HCT116 (cell line): ENCODE measurements at regions not wholly inside any gene's neighbourhood (a gene's known extent, or its start where the extent isn't known, plus 50 kb on each side); places are given as distances from the start of the nearest gene placed in this dataset.

Source experiments
- ATAC-seq: fragments of 200-7000 bp; cut with Tn5 transposase; 2 replicates; pipeline ENCODE4 v1.9.1; 2020; ENCODE audit warnings: mild to moderate bottlenecking, moderate library complexity
- BruUV-seq: library from RNA; stranded (reverse); fragments of 400-500 nt; replicated peaks from 2 replicates; lab custom pipeline; 2021; lab: Mats Ljungman, UMichigan
- CTCF ChIA-PET: fragments of 300-600 bp; sonication (Branson Sonifier 250); formaldehyde crosslinking; loops from one replicate; lab custom pipeline; 2021; ENCODE audit warnings: antibody characterized with exemption; lab: Charles Lee
- POLR2A ChIA-PET: fragments of 300-600, 350-600 bp; sonication (Branson Sonifier 250); formaldehyde crosslinking; loops from one replicate; lab custom pipeline; 2021; ENCODE audit warnings: antibody characterized with exemption; lab: Charles Lee
- RAD21 ChIA-PET, 2 experiments: fragments of 300-600 bp; sonication (Branson Sonifier 250); formaldehyde crosslinking; loops; one replicate each; lab custom pipeline; 2023; ENCODE audit warnings: low total read pairs in 2 of 2; ENCODE audit not compliant: uncharacterized antibody in 2 of 2, unreplicated experiment in 2 of 2, low non-redundant PET in 1 of 2; lab: Charles Lee
- DNase-seq: peaks from one replicate; pipeline ENCODE4 v3.0.0-alpha.2; 2010; ENCODE audit warnings: low read depth, low spot score
- H2AFZ ChIP-seq: fragments of 200-600 bp; shearing (Covaris generic), sonication (generic); 2 replicates; pipeline ENCODE4 v1.6.1; 2017; ENCODE audit warnings: low read depth, mixed run types, mixed read lengths, antibody characterized with exemption, low read length; ENCODE audit not compliant: poor library complexity, severe bottlenecking
- H3K27ac ChIP-seq: 2 replicates; pipeline ENCODE4 v1.5.1; 2012; ENCODE audit warnings: low read depth, low read length
- H3K27me3 ChIP-seq: fragments of 200-600 bp; sonication (generic); 2 replicates; pipeline ENCODE4 v1.6.1; 2016; ENCODE audit warnings: mixed run types, low read length, mixed read lengths; ENCODE audit not compliant: insufficient read depth
- H3K36me3 ChIP-seq, 2 experiments: fragments of 200-500 bp in 1 of 2; fragments of 200-600 bp in 1 of 2; sonication (Bioruptor generic) in 1 of 2; sonication (generic) in 1 of 2; 2 replicates each; pipeline versions ENCODE4 v1.5.1 to v1.6.1; 2014 to 2016; ENCODE audit warnings: low read length in 2 of 2, inconsistent platforms in 1 of 2, mixed read lengths in 1 of 2, mixed run types in 1 of 2; ENCODE audit not compliant: insufficient read depth in 2 of 2, control insufficient read depth in 1 of 2
- H3K4me1 ChIP-seq, 2 experiments: fragments of 200-600 bp in 1 of 2; sonication (generic) in 1 of 2; 2 replicates each; pipeline versions ENCODE4 v1.5.1 to v1.6.1; 2012 to 2017; ENCODE audit warnings: low read length in 2 of 2, inconsistent platforms in 1 of 2, mild to moderate bottlenecking in 1 of 2, mixed read lengths in 1 of 2, mixed run types in 1 of 2, moderate library complexity in 1 of 2; ENCODE audit not compliant: insufficient read depth in 2 of 2, control insufficient read depth in 1 of 2
- H3K4me2 ChIP-seq: fragments of 200-600 bp; sonication (generic); 2 replicates; pipeline ENCODE4 v1.6.1; 2017; ENCODE audit warnings: mixed run types, low read length, mixed read lengths
- H3K4me3 ChIP-seq, 2 experiments: fragments of 200-600 bp in 1 of 2; sonication (generic) in 1 of 2; replicated peaks in 1 of 2; 2 replicates each; pipeline ENCODE4 v1.5.1; 2011 to 2016; ENCODE audit warnings: low read length in 2 of 2, control low read depth in 1 of 2, low read depth in 1 of 2, mild to moderate bottlenecking in 1 of 2, mixed read lengths in 1 of 2, mixed run types in 1 of 2
- H3K79me2 ChIP-seq: fragments of 200-600 bp; sonication (generic); 2 replicates; pipeline ENCODE4 v1.6.1; 2017; ENCODE audit warnings: mild to moderate bottlenecking, mixed run types, low read length, moderate library complexity, mixed read lengths; ENCODE audit not compliant: insufficient read depth
- H3K9ac ChIP-seq: fragments of 200-600 bp; sonication (generic); 2 replicates; pipeline ENCODE4 v1.6.1; 2016; ENCODE audit warnings: low read length, mixed read lengths
- H3K9me2 ChIP-seq: fragments of 200-600 bp; sonication (generic), shearing (Covaris generic); 2 replicates; pipeline ENCODE4 v1.6.1; 2017; ENCODE audit warnings: mixed run types, mild to moderate bottlenecking, moderate library complexity; ENCODE audit not compliant: insufficient read depth
- H3K9me3 ChIP-seq, 2 experiments: fragments of 200-500 bp in 1 of 2; fragments of 200-600 bp in 1 of 2; sonication (Bioruptor generic) in 1 of 2; sonication (generic) in 1 of 2; 2 replicates each; pipeline ENCODE4 v1.6.1; 2014 to 2017; ENCODE audit warnings: low read length in 2 of 2, mixed read lengths in 2 of 2, inconsistent platforms in 1 of 2, low read depth in 1 of 2, mild to moderate bottlenecking in 1 of 2, mixed run types in 1 of 2, moderate library complexity in 1 of 2; ENCODE audit not compliant: control insufficient read depth in 1 of 2, insufficient read depth in 1 of 2
- H4K20me1 ChIP-seq: fragments of 200-600 bp; sonication (generic), shearing (Covaris generic); 2 replicates; pipeline ENCODE4 v1.6.1; 2017; ENCODE audit warnings: mixed run types, mild to moderate bottlenecking, moderate library complexity; ENCODE audit not compliant: insufficient read depth
- ATF3 ChIP-seq: IDR thresholded peaks from 2 replicates; pipeline ENCODE4 v1.6.1; 2012
- CBX3 ChIP-seq: IDR thresholded peaks from 2 replicates; pipeline ENCODE4 v1.6.1; 2012; ENCODE audit warnings: low read depth
- CEBPB ChIP-seq: IDR thresholded peaks from 2 replicates; pipeline ENCODE4 v1.6.1; 2012; ENCODE audit warnings: low read depth
- CTCF ChIP-seq, 3 experiments: fragments of 200-600 bp in 1 of 3; sonication (generic) in 1 of 3; IDR thresholded peaks in 2 of 3; conservative IDR thresholded peaks in 1 of 3; 2 replicates each; pipeline ENCODE4 v1.5.1; 2012 to 2017; ENCODE audit warnings: low read depth in 2 of 3, low read length in 2 of 3, antibody characterized with exemption in 1 of 3, borderline replicate concordance in 1 of 3, control low read depth in 1 of 3, mild to moderate bottlenecking in 1 of 3, mixed read lengths in 1 of 3, mixed run types in 1 of 3, moderate library complexity in 1 of 3; ENCODE audit not compliant: insufficient read depth in 1 of 3
- EZH2 ChIP-seq: fragments of 200-600 bp; sonication (generic); IDR thresholded peaks from 2 replicates; pipeline ENCODE4 v1.6.1; 2017; ENCODE audit warnings: antibody characterized with exemption, mixed run types
- FOSL1 ChIP-seq: IDR thresholded peaks from 2 replicates; pipeline ENCODE4 v1.6.1; 2012; ENCODE audit warnings: low read depth
- MAX ChIP-seq: IDR thresholded peaks from 2 replicates; pipeline ENCODE4 v1.6.1; 2012
- POLR2A ChIP-seq: IDR thresholded peaks from 2 replicates; pipeline ENCODE4 v1.7.0; 2011; ENCODE audit warnings: borderline replicate concordance; ENCODE audit not compliant: insufficient read depth, insufficient read length; ENCODE audit errors: extremely low read depth
- POLR2AphosphoS5 ChIP-seq: IDR thresholded peaks from 2 replicates; pipeline ENCODE4 v1.6.1; 2011; ENCODE audit warnings: mild to moderate bottlenecking, low read depth, low read length, moderate library complexity
- SRF ChIP-seq: IDR thresholded peaks from 2 replicates; pipeline ENCODE4 v1.6.1; 2012; ENCODE audit warnings: low read depth
- ZBTB33 ChIP-seq: IDR thresholded peaks from 2 replicates; pipeline ENCODE4 v1.6.1; 2011; ENCODE audit warnings: mild to moderate bottlenecking, low read length, moderate library complexity; ENCODE audit not compliant: insufficient replicate concordance; ENCODE audit errors: extremely low read depth
- ZFX ChIP-seq: fragments of 450-650 bp; IDR thresholded peaks from 2 replicates; pipeline ENCODE4 v1.6.1; 2017
- intact Hi-C: fragments of 100-400 bp; cut with micrococcal nuclease; formaldehyde crosslinking; loops from 2 replicates; pipeline ENCODE4 v1.10.0; 2022

GRCh38 chr7:118563311-118563710, 338.8 kb downstream of the ANKRD7 start:
- intact Hi-C loops = no loop called here
- Histone ChIP-seq H3K36me3 (no peaks in the 10 kb centered on the region), H4K20me1 (no peaks in the 10 kb centered on the region), H3K9me3 (peaks cover 0 to 4% of the 10 kb centered on the region in 2 experiments; a peak in 1 of 4 replicates), H3K4me2 (no peak overlapping the region), H3K27me3 (no peaks in the 10 kb centered on the region), H3K4me3 (no peak overlapping the region), H3K4me1 (no peaks in the 10 kb centered on the region), H3K9me2 (no peaks in the 10 kb centered on the region), H3K79me2 (no peaks in the 10 kb centered on the region), H2AFZ (no peak overlapping the region), H3K9ac (no peak overlapping the region), H3K27ac (no peak overlapping the region)
- CTCF ChIA-PET = no interaction called here
- no peak for TF ChIP-seq ZFX
- no peak for TF ChIP-seq CTCF (IDR thresholded peaks at IDR 0.05 in 2 of 3, conservative IDR thresholded peaks at IDR 0.05 in 1 of 3; ENCODE audit: borderline replicate concordance in 1 of 3, insufficient read depth in 1 of 3, low read depth in 2 of 3, low read length in 2 of 3)
- TF ChIP-seq ATF3 = no peak
- TF ChIP-seq EZH2 = no peak
- TF ChIP-seq POLR2AphosphoS5 = no peak
- no peak for TF ChIP-seq FOSL1
- no peak for TF ChIP-seq CEBPB
- no peak for TF ChIP-seq POLR2A
- no peak for ATAC-seq
- POLR2A ChIA-PET = no interaction called here
- RAD21 ChIA-PET = no interaction called here
- BruUV-seq = no TSS peak
- DNase-seq = no peak

GRCh38 chr7:118572604-118573003, 348.1 kb downstream of the ANKRD7 start:
- RAD21 ChIA-PET = no interaction called here
- CTCF ChIA-PET = no interaction called here
- no peaks in the 10 kb centered on the region for H3K36me3 ChIP-seq
- no peaks in the 10 kb centered on the region for H3K9me2 ChIP-seq
- no peak overlapping the region for H3K27ac ChIP-seq
- no peaks in the 10 kb centered on the region for H3K4me1 ChIP-seq
- no TSS peak for BruUV-seq
- ATAC-seq = no peak
- no peak overlapping the region for H2AFZ ChIP-seq
- intact Hi-C loops = no loop called here
- H3K4me2 ChIP-seq = no peak overlapping the region
- H3K9me3 ChIP-seq = no peaks in the 10 kb centered on the region; a peak in 1 of 4 replicates
- H4K20me1 ChIP-seq = no peaks in the 10 kb centered on the region
- H3K27me3 ChIP-seq = no peaks in the 10 kb centered on the region
- no peak for DNase-seq
- no peak overlapping the region for H3K9ac ChIP-seq
- POLR2A ChIA-PET = no interaction called here
- no peaks in the 10 kb centered on the region for H3K79me2 ChIP-seq
- no peak overlapping the region for H3K4me3 ChIP-seq
- TF ChIP-seq POLR2AphosphoS5 = no peak
- TF ChIP-seq ZBTB33 = no peak
- TF ChIP-seq FOSL1 = no peak
- no peak for TF ChIP-seq SRF
- no peak for TF ChIP-seq MAX
- no peak for TF ChIP-seq CBX3
- TF ChIP-seq, all 23 proteins: peak for 0
